OCI-LY7 (cell line): ENCODE measurements at regions not wholly inside any gene's neighbourhood (a gene's known extent, or its start where the extent isn't known, plus 50 kb on each side); places are given as distances from the start of the nearest gene placed in this dataset.

Source experiments
- EZH2phosphoT487 ChIP-seq: fragments of 200-600 bp; sonication (generic); IDR thresholded peaks from 2 replicates; pipeline ENCODE4 v1.6.1; 2018; ENCODE audit warnings: low read depth, borderline replicate concordance, mild to moderate bottlenecking, mixed run types, antibody characterized with exemption, low read length, moderate library complexity, mixed read lengths
- TF ChIP-seq, protein P1 (sequence below): fragments of 200-600 bp; sonication (generic); conservative IDR thresholded peaks from 2 replicates; pipeline ENCODE4 v1.5.1; 2014; ENCODE audit warnings: mild to moderate bottlenecking, antibody characterized with exemption, low read length, moderate library complexity, mixed read lengths

DNA sequence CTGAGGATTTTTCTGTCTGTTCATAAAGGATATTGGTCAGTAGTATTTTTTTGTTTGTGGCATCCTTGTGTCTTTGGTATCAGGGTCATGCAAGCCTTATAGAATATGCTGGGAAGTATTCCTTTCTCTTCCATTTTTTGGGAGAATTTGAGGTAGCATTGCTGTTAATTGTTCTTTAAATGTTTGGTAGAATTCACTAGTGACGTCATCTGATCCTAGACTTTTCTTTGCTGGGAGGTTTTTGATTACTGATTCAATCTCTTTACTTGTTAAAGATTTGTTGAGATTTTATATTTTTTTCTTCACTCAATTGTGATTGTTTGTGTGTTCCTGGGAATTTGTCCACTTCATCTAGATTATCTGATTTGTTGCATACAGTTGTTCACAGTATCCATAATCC lies 234.4 kb upstream of the ATP6AP2 start:
- TF ChIP-seq, protein P1, sequence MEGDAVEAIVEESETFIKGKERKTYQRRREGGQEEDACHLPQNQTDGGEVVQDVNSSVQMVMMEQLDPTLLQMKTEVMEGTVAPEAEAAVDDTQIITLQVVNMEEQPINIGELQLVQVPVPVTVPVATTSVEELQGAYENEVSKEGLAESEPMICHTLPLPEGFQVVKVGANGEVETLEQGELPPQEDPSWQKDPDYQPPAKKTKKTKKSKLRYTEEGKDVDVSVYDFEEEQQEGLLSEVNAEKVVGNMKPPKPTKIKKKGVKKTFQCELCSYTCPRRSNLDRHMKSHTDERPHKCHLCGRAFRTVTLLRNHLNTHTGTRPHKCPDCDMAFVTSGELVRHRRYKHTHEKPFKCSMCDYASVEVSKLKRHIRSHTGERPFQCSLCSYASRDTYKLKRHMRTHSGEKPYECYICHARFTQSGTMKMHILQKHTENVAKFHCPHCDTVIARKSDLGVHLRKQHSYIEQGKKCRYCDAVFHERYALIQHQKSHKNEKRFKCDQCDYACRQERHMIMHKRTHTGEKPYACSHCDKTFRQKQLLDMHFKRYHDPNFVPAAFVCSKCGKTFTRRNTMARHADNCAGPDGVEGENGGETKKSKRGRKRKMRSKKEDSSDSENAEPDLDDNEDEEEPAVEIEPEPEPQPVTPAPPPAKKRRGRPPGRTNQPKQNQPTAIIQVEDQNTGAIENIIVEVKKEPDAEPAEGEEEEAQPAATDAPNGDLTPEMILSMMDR = no peak
- TF ChIP-seq EZH2phosphoT487 = no peak
